Pancreas (tissue), 10 donors: ENCODE measurements at regions not wholly inside any gene's neighbourhood (a gene's known extent, or its start where the extent isn't known, plus 50 kb on each side); places are given as distances from the start of the nearest gene placed in this dataset.

Source experiments
- ATAC-seq, 4 donors: fragments of 200-7000 bp; cut with Tn5 transposase; one replicate each; pipeline versions ENCODE4 v1.8.0 to v1.9.1; 2020; ENCODE audit warnings: mild to moderate bottlenecking in 4 of 4, moderate library complexity in 4 of 4
- DNase-seq, 6 donors: peaks; one replicate each; pipeline ENCODE4 v3.0.0-alpha.2; 2020
- FAIRE-seq: peaks from 2 replicates; lab custom pipeline; 2012; peaks lifted over from hg19 to GRCh38; lab: Jason Lieb, UNC
- H3K27ac ChIP-seq, 4 donors: fragments of 200-600 bp; sonication (generic); 1 replicate in 3 of 4; 2 replicates in 1 of 4; pipeline versions ENCODE4 v1.5.0 to v1.8.0; 2020
- H3K27me3 ChIP-seq, 4 donors: fragments of 200-600 bp; one replicate each; pipeline ENCODE4 v1.8.0; 2021
- H3K36me3 ChIP-seq, 3 donors: fragments of 200-600 bp; sonication (generic) in 1 of 3; one replicate each; pipeline versions ENCODE4 v1.5.0 to v1.8.0; 2020 to 2021
- H3K4me1 ChIP-seq, 3 donors: fragments of 200-600 bp; one replicate each; pipeline ENCODE4 v1.8.0; 2021
- H3K4me3 ChIP-seq, 4 donors: fragments of 200-600 bp; sonication (generic) in 2 of 4; one replicate each; pipeline versions ENCODE4 v1.5.0 to v1.8.0; 2020 to 2021
- H3K9me3 ChIP-seq, 4 donors: fragments of 200-600 bp; one replicate each; pipeline ENCODE4 v1.8.0; 2021
- CTCF ChIP-seq, 4 donors: fragments of 200-600 bp; sonication (generic) in 3 of 4; IDR thresholded peaks; one replicate each; pipeline versions ENCODE4 v1.5.0 to v1.8.0; 2021; ENCODE audit warnings: antibody characterized with exemption in 4 of 4
- WGBS, 2 donors: extraction: QIAGEN DNeasy Blood & Tissue Kit; methylation state at CpG; one replicate each; pipeline ENCODE4 v1.1.7; 2013; 5-methylcytosine and 5-hydroxymethylcytosine counted together
- intact Hi-C, 3 donors: fragments of 100-400 bp; cut with DNase I; formaldehyde crosslinking; loops; one replicate each; pipeline versions ENCODE4 v1.11.1 to v1.14.2; 2022
- donor health status: healthy with polysubstance abuse.
- donor health status: DM: no; HTN: no; CAD: no; lungs with moderate emphysema.
- donor health status: DM: no; HTN: no; CAD: no.
- donor health status: control.
- donor health status: control.
- donor health status: Bipolar disorder and iron deficiency.
- donor health status: DM: yes; HTN: yes; CAD: no.
- donor health status: DM: no; HTN: no; CAD: no.
- donor health status: DM: no; HTN: no; CAD: no.
- donor health status: DM: yes; HTN: yes; CAD: no.

DNA sequence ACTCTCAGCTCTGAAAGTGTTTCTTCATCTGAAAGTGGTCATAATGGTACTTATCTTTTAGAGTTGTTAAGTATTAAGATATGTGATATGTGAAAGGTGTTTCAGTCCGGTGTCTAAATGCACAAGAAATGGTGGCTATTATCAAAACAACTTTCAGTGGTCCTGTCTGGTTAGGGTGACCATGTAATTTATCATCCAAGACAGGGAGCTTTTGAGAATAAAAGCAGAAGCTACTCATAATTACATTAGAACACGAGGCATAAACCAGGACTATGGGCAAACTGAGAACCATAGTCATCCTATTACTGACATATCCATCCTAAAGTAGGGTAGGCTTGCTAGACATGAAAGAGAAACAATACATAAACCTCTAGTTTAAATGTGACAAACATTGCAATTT, 418.1 kb upstream of the SEMA6A start:
- H3K27me3 ChIP-seq = no peaks in the 10 kb centered on the region
- no peaks in the 10 kb centered on the region for H3K4me1 ChIP-seq
- H3K4me3 ChIP-seq = no peak overlapping the region
- no peak for TF ChIP-seq CTCF (IDR thresholded peaks at IDR 0.05)
- no peaks in the 10 kb centered on the region for H3K36me3 ChIP-seq
- H3K9me3 ChIP-seq = no peaks in the 10 kb centered on the region
- intact Hi-C loops = no loop called here
- 31 to 47% methylated on average over 2 of the region's 2 CpGs for WGBS, 2 donors
- H3K27ac ChIP-seq = no peak overlapping the region
- no peak for DNase-seq
- FAIRE-seq = no peak
- ATAC-seq = no peak

- Histone ChIP-seq H3K27ac (no peak overlapping the region), H3K4me3 (no peak overlapping the region), H3K27me3 (no peaks in the 10 kb centered on the region), H3K36me3 (no peaks in the 10 kb centered on the region), H3K4me1 (no peaks in the 10 kb centered on the region), H3K9me3 (no peaks in the 10 kb centered on the region)
- intact Hi-C loops = no loop called here
- no peak for TF ChIP-seq CTCF (IDR thresholded peaks at IDR 0.05)
- WGBS, 2 donors = 64 to 79% methylated on average over 3 of the region's 3 CpGs
- no peak for FAIRE-seq
- no peak for ATAC-seq
- DNase-seq = no peak
These were observed 415.4 kb upstream of the SEMA6A start for GRCh38 chr5:116989995-116990394.

DNA sequence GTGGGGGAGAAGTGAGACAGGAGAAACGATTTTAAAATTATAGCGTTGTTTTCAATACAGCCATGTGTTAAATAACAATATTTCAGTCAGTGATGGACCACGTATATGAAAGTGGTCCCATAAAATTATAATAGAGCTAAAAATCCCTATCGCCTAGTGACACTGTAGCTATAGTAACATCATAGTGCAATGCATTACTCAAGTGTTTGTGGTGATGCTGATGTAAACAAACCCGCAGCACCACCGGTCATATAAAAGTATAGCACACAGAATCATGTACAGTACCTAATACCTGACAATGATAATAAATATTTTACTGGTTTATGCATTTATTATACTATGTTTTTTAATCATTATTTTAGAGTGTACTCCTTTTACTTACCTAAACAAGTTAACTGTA, 407.4 kb upstream of the SEMA6A start:
- no peaks in the 10 kb centered on the region for H3K27me3 ChIP-seq
- H3K27ac ChIP-seq = no peak overlapping the region
- intact Hi-C loops = no loop called here
- 71 to 82% methylated on average over 6 of the region's 6 CpGs for WGBS, 2 donors
- H3K36me3 ChIP-seq = no peaks in the 10 kb centered on the region
- TF ChIP-seq CTCF (IDR thresholded peaks at IDR 0.05) = no peak
- H3K9me3 ChIP-seq = no peaks in the 10 kb centered on the region
- FAIRE-seq (no peak), DNase-seq (no peak), ATAC-seq (no peak)
- H3K4me1 ChIP-seq = no peaks in the 10 kb centered on the region
- H3K4me3 ChIP-seq = no peak overlapping the region

- Histone ChIP-seq H3K36me3 (no peaks in the 10 kb centered on the region), H3K27ac (no peak overlapping the region), H3K27me3 (no peaks in the 10 kb centered on the region), H3K4me3 (no peak overlapping the region), H3K9me3 (no peaks in the 10 kb centered on the region), H3K4me1 (no peaks in the 10 kb centered on the region)
- DNase-seq (no peak), FAIRE-seq (no peak), ATAC-seq (no peak)
- TF ChIP-seq CTCF (IDR thresholded peaks at IDR 0.05) = no peak
- 64 to 75% methylated on average over 2 of the region's 2 CpGs for WGBS, 2 donors
- intact Hi-C loops = no loop called here
These were observed 406.0 kb upstream of the SEMA6A start for GRCh38 chr5:116980581-116980980.

GRCh38 chr5:116976767-116977166, 402.1 kb upstream of the SEMA6A start:
- TF ChIP-seq CTCF (IDR thresholded peaks at IDR 0.05) = no peak
- no peaks in the 10 kb centered on the region for H3K27me3 ChIP-seq
- H3K4me1 ChIP-seq = no peaks in the 10 kb centered on the region
- no peaks in the 10 kb centered on the region for H3K36me3 ChIP-seq
- FAIRE-seq (no peak), DNase-seq (no peak), ATAC-seq (no peak)
- no peak overlapping the region for H3K27ac ChIP-seq
- intact Hi-C loops = no loop called here
- H3K9me3 ChIP-seq = no peaks in the 10 kb centered on the region
- 80 to 82% methylated on average over 1 of the region's 1 CpG for WGBS, 2 donors
- no peak overlapping the region for H3K4me3 ChIP-seq
